ENCODE measurements at regions not wholly inside any gene's neighbourhood (a gene's known extent, or its start where the extent isn't known, plus 50 kb on each side); places are given as distances from the start of the nearest gene placed in this dataset.
"Not testable (repeated sequence)": the region's sequence is repeated elsewhere in the genome, so short reads cannot be mapped to it uniquely, and the experiment has no call there.

- WGBS, 2 donors (ENCODE audit: low coverage in 1 of 2) = 67 to 89% methylated on average over 1 to 6 of the region's 6 CpGs
- intact Hi-C loops (cut with DNase I; ENCODE audit: low total_unique reads) (no loop called here), in situ Hi-C loops (cut with MboI; ENCODE audit: low pct_ligation_motif_present in 1 of 4, low pct_unique_long_range_greater_than_20kb in 1 of 4, low sequenced_read_pairs in 3 of 4) (no loop called here)
- Histone ChIP-seq H3K36me3 (no peaks in the 10 kb centered on the region), H3K27me3 (no peaks in the 10 kb centered on the region), H3K4me1 (no peaks in the 10 kb centered on the region), H3K9me3 (peaks cover 0 to 5% of the 10 kb centered on the region in 2 donors), H3K4me3 (no peak overlapping the region), H3K27ac (no peak overlapping the region)
- DNase-seq = no peak
- no peak for TF ChIP-seq POLR2AphosphoS5 (IDR thresholded peaks at IDR 0.05)
- TF ChIP-seq POLR2A (IDR thresholded peaks at IDR 0.05) = no peak
- TF ChIP-seq CTCF (IDR thresholded peaks at IDR 0.05) = no peak
- no peak for TF ChIP-seq EP300 (IDR thresholded peaks at IDR 0.05; ENCODE audit: low read depth)
These were observed 147.8 kb upstream of the FOXD4L5 start for GRCh38 chr9:65432722-65433323.

GRCh38 chr9:65432051-65432450 is 147.0 kb upstream of the FOXD4L5 start:
- TF ChIP-seq EP300 (IDR thresholded peaks at IDR 0.05; ENCODE audit: low read depth) = no peak
- TF ChIP-seq POLR2A (IDR thresholded peaks at IDR 0.05) = no peak
- no peak for TF ChIP-seq POLR2AphosphoS5 (IDR thresholded peaks at IDR 0.05)
- no peak for TF ChIP-seq CTCF (IDR thresholded peaks at IDR 0.05)
- in situ Hi-C loops (cut with MboI; ENCODE audit: low pct_ligation_motif_present in 1 of 4, low pct_unique_long_range_greater_than_20kb in 1 of 4, low sequenced_read_pairs in 3 of 4) = no loop called here
- DNase-seq = no peak
- Histone ChIP-seq H3K4me3 (no peak overlapping the region), H3K36me3 (no peaks in the 10 kb centered on the region), H3K27ac (no peak overlapping the region), H3K27me3 (no peaks in the 10 kb centered on the region), H3K9me3 (peaks cover 0 to 9% of the 10 kb centered on the region in 2 donors), H3K4me1 (no peaks in the 10 kb centered on the region)
- WGBS, 2 donors (ENCODE audit: low coverage in 1 of 2) = 40 to 72% methylated on average over 1 to 2 of the region's 2 CpGs
- intact Hi-C loops (cut with DNase I; ENCODE audit: low total_unique reads) = no loop called here

- Histone ChIP-seq H3K27me3 (no peaks in the 10 kb centered on the region), H3K4me3 (no peak overlapping the region), H3K4me1 (no peaks in the 10 kb centered on the region), H3K27ac (no peak overlapping the region), H3K36me3 (no peaks in the 10 kb centered on the region), H3K9me3 (peaks cover 0 to 9% of the 10 kb centered on the region in 2 donors)
- intact Hi-C loops (cut with DNase I; ENCODE audit: low total_unique reads) (no loop called here), in situ Hi-C loops (cut with MboI; ENCODE audit: low pct_ligation_motif_present in 1 of 4, low pct_unique_long_range_greater_than_20kb in 1 of 4, low sequenced_read_pairs in 3 of 4) (no loop called here)
- TF ChIP-seq POLR2A (IDR thresholded peaks at IDR 0.05) (no peak), EP300 (IDR thresholded peaks at IDR 0.05; ENCODE audit: low read depth) (no peak), POLR2AphosphoS5 (IDR thresholded peaks at IDR 0.05) (no peak), CTCF (IDR thresholded peaks at IDR 0.05) (no peak)
- 82% methylated on average over 7 of the region's 7 CpGs; no CpG with 5 or more reads in 1 of the 2 donors for WGBS, 2 donors (ENCODE audit: low coverage in 1 of 2)
- no peak for DNase-seq
These were observed 145.2 kb upstream of the FOXD4L5 start for GRCh38 chr9:65430221-65430620.

- H3K27ac ChIP-seq; H3K4me3 ChIP-seq; H3K27me3 ChIP-seq; in situ Hi-C loops (cut with MboI; ENCODE audit: low pct_ligation_motif_present in 1 of 4, low pct_unique_long_range_greater_than_20kb in 1 of 4, low sequenced_read_pairs in 3 of 4); H3K4me1 ChIP-seq; H3K36me3 ChIP-seq; intact Hi-C loops (cut with DNase I; ENCODE audit: low total_unique reads); DNase-seq; H3K9me3 ChIP-seq: not testable (repeated sequence)
- WGBS, 2 donors (ENCODE audit: low coverage in 1 of 2) = 85% methylated on average over 4 of the region's 4 CpGs; no CpG with 5 or more reads in 1 of the 2 donors
These were observed 142.4 kb upstream of the FOXD4L5 start for GRCh38 chr9:65427361-65427760.

- DNase-seq; H3K4me1 ChIP-seq; H3K27me3 ChIP-seq; H3K27ac ChIP-seq; H3K9me3 ChIP-seq; H3K36me3 ChIP-seq; intact Hi-C loops (cut with DNase I; ENCODE audit: low total_unique reads); in situ Hi-C loops (cut with MboI; ENCODE audit: low pct_ligation_motif_present in 1 of 4, low pct_unique_long_range_greater_than_20kb in 1 of 4, low sequenced_read_pairs in 3 of 4); H3K4me3 ChIP-seq: not testable (repeated sequence)
- WGBS, 2 donors (ENCODE audit: low coverage in 1 of 2) = 73% methylated on average over 8 of the region's 10 CpGs; no CpG with 5 or more reads in 1 of the 2 donors
These were observed 141.8 kb upstream of the FOXD4L5 start for GRCh38 chr9:65426813-65427212.
